H9 (cell line): ENCODE measurements at regions not wholly inside any gene's neighbourhood (a gene's known extent, or its start where the extent isn't known, plus 50 kb on each side); places are given as distances from the start of the nearest gene placed in this dataset.
"Not testable (repeated sequence)": the region's sequence is repeated elsewhere in the genome, so short reads cannot be mapped to it uniquely, and the experiment has no call there.

ENCODE experiments used
- DNase-seq: peaks from one replicate; pipeline ENCODE4 v3.0.0-alpha.2; 2017
- H2AFZ ChIP-seq: one replicate; pipeline ENCODE4 v1.6.1; 2013; ENCODE audit warnings: mild to moderate bottlenecking, low read length, control low read depth, moderate library complexity
- H2AK5ac ChIP-seq: 2 replicates; pipeline ENCODE4 v1.6.1; 2013; ENCODE audit warnings: low read length, control low read depth, mixed read lengths; ENCODE audit not compliant: insufficient read length
- H2BK120ac ChIP-seq: one replicate; pipeline ENCODE4 v1.6.1; 2013; ENCODE audit warnings: low read depth, mild to moderate bottlenecking, low read length, control low read depth, inconsistent platforms; ENCODE audit not compliant: poor library complexity, severe bottlenecking
- H2BK12ac ChIP-seq: 2 replicates; pipeline ENCODE4 v1.6.1; 2013; ENCODE audit warnings: low read length, control low read depth, mixed read lengths, low read depth; ENCODE audit not compliant: insufficient read length
- H2BK15ac ChIP-seq: 2 replicates; pipeline ENCODE4 v1.6.1; 2013; ENCODE audit warnings: low read depth, low read length, control low read depth
- H2BK20ac ChIP-seq: one replicate; pipeline ENCODE4 v1.6.1; 2013; ENCODE audit warnings: low read depth, mild to moderate bottlenecking, low read length, control low read depth, inconsistent platforms; ENCODE audit not compliant: poor library complexity, severe bottlenecking
- H2BK5ac ChIP-seq: 2 replicates; pipeline ENCODE4 v1.6.1; 2013; ENCODE audit warnings: low read length, control low read depth, mixed read lengths; ENCODE audit not compliant: insufficient read length
- H3K14ac ChIP-seq: 2 replicates; pipeline ENCODE4 v1.6.1; 2013; ENCODE audit warnings: low read length, control low read depth; ENCODE audit not compliant: insufficient read depth
- H3K18ac ChIP-seq: 2 replicates; pipeline ENCODE4 v1.6.1; 2013; ENCODE audit warnings: low read depth, mild to moderate bottlenecking, mixed read lengths, low read length, control low read depth; ENCODE audit not compliant: insufficient read length
- H3K23ac ChIP-seq: 2 replicates; pipeline ENCODE4 v1.6.1; 2013; ENCODE audit warnings: low read length, control low read depth, mixed read lengths, low read depth; ENCODE audit not compliant: insufficient read length
- H3K23me2 ChIP-seq: 2 replicates; pipeline ENCODE4 v1.6.1; 2013; ENCODE audit warnings: low read depth, mild to moderate bottlenecking, mixed read lengths, low read length, control low read depth; ENCODE audit not compliant: insufficient read length, poor library complexity, severe bottlenecking
- H3K27ac ChIP-seq: 2 replicates; pipeline ENCODE4 v1.5.1; 2013; ENCODE audit warnings: low read length, control low read depth, mixed read lengths, low read depth; ENCODE audit not compliant: insufficient read length
- H3K27me3 ChIP-seq: 2 replicates; pipeline ENCODE4 v1.6.1; 2013; ENCODE audit warnings: low read length, control low read depth, inconsistent platforms; ENCODE audit not compliant: insufficient read depth
- H3K4ac ChIP-seq: 2 replicates; pipeline ENCODE4 v1.6.1; 2013; ENCODE audit warnings: low read depth, mild to moderate bottlenecking, control low read depth, inconsistent platforms, low read length, moderate library complexity
- H3K4me1 ChIP-seq: 2 replicates; pipeline ENCODE4 v1.6.1; 2013; ENCODE audit warnings: low read length, control low read depth, inconsistent platforms; ENCODE audit not compliant: insufficient read depth
- H3K4me2 ChIP-seq: 2 replicates; pipeline ENCODE4 v1.6.1; 2013; ENCODE audit warnings: low read length, control low read depth, mixed read lengths; ENCODE audit not compliant: insufficient read length, insufficient read depth
- H3K56ac ChIP-seq: 2 replicates; pipeline ENCODE4 v1.6.1; 2013; ENCODE audit warnings: low read depth, mild to moderate bottlenecking, mixed read lengths, low read length, control low read depth; ENCODE audit not compliant: insufficient read length
- H3K79me1 ChIP-seq: 2 replicates; pipeline ENCODE4 v1.6.1; 2013; ENCODE audit warnings: low read depth, mild to moderate bottlenecking, moderate library complexity, low read length, control low read depth, inconsistent platforms; ENCODE audit not compliant: insufficient read depth, poor library complexity, severe bottlenecking
- H3K79me2 ChIP-seq: 2 replicates; pipeline ENCODE4 v1.6.1; 2013; ENCODE audit warnings: low read length, control low read depth, inconsistent platforms; ENCODE audit not compliant: insufficient read depth
- H3K9ac ChIP-seq: 2 replicates; pipeline ENCODE4 v1.6.1; 2013; ENCODE audit warnings: low read length, control low read depth, mixed read lengths; ENCODE audit not compliant: insufficient read length; ENCODE audit errors: extremely low read depth
- H3K9me3 ChIP-seq: one replicate; pipeline ENCODE4 v1.6.1; 2013; ENCODE audit warnings: low read depth, low read length, inconsistent platforms; ENCODE audit not compliant: control insufficient read depth
- H3T11ph ChIP-seq: one replicate; pipeline ENCODE4 v1.6.1; 2013; ENCODE audit warnings: mild to moderate bottlenecking, low read length, control low read depth, inconsistent platforms
- H4K20me1 ChIP-seq: one replicate; pipeline ENCODE4 v1.6.1; 2013; ENCODE audit not compliant: control insufficient read depth, insufficient read length, insufficient read depth
- H4K5ac ChIP-seq: 2 replicates; pipeline ENCODE4 v1.6.1; 2013; ENCODE audit warnings: low read depth, mild to moderate bottlenecking, mixed read lengths, low read length, control low read depth; ENCODE audit not compliant: insufficient read length
- H4K8ac ChIP-seq: replicated peaks from 2 replicates; pipeline ENCODE4 v1.6.1; 2013; ENCODE audit warnings: low read length, control low read depth, mixed read lengths, low read depth; ENCODE audit not compliant: insufficient read length
- H4K91ac ChIP-seq: 2 replicates; pipeline ENCODE4 v1.6.1; 2013; ENCODE audit warnings: low read depth, mild to moderate bottlenecking, moderate library complexity, mixed read lengths, low read length, control low read depth; ENCODE audit not compliant: insufficient read length
- H3K27ac Mint-ChIP-seq, 3 experiments: 2 replicates in 2 of 3; 3 replicates in 1 of 3; pipeline ENCODE4 v1.8.0; 2020 to 2021; ENCODE audit warnings: mixed read lengths in 3 of 3, mild to moderate bottlenecking in 1 of 3, moderate library complexity in 1 of 3
- H3K27me3 Mint-ChIP-seq: 2 replicates; pipeline ENCODE4 v1.8.0; 2021; ENCODE audit warnings: low read depth, mild to moderate bottlenecking, moderate library complexity, mixed read lengths
- H3K36me3 Mint-ChIP-seq, 3 experiments: 2 replicates in 2 of 3; 3 replicates in 1 of 3; pipeline ENCODE4 v1.8.0; 2020 to 2021; ENCODE audit warnings: low read depth in 3 of 3, mixed read lengths in 3 of 3; ENCODE audit not compliant: insufficient read depth in 1 of 3
- H3K4me1 Mint-ChIP-seq, 2 experiments: 2 replicates each; pipeline ENCODE4 v1.8.0; 2020; ENCODE audit warnings: mixed read lengths in 2 of 2
- H3K4me3 Mint-ChIP-seq, 2 experiments: 2 replicates in 1 of 2; 3 replicates in 1 of 2; pipeline ENCODE4 v1.8.0; 2020 to 2021; ENCODE audit warnings: mild to moderate bottlenecking in 2 of 2, mixed read lengths in 2 of 2, moderate library complexity in 1 of 2
- H3K9me3 Mint-ChIP-seq, 2 experiments: 2 replicates in 1 of 2; 3 replicates in 1 of 2; pipeline ENCODE4 v1.8.0; 2020; ENCODE audit warnings: mild to moderate bottlenecking in 2 of 2, mixed read lengths in 2 of 2, moderate library complexity in 1 of 2
- WGBS: extraction: QIAGEN DNeasy Blood & Tissue Kit; methylation state at CpG from one replicate; pipeline ENCODE4 v1.1.7; 2013; ENCODE audit warnings: missing lambda C conversion rate, low lambda C conversion rate, mixed read lengths; ENCODE audit not compliant: insufficient read length; ENCODE audit errors: extremely low coverage; 5-methylcytosine and 5-hydroxymethylcytosine counted together

- not testable (repeated sequence) for H2AK5ac ChIP-seq, H2BK20ac ChIP-seq, H3K79me1 ChIP-seq, H3K23me2 ChIP-seq, H2BK120ac ChIP-seq, H3K36me3 Mint-ChIP-seq, H3K27ac ChIP-seq, H3T11ph ChIP-seq, H3K9ac ChIP-seq, H3K56ac ChIP-seq, H3K4ac ChIP-seq, H3K4me1 Mint-ChIP-seq, H3K4me2 ChIP-seq, H4K91ac ChIP-seq, H4K5ac ChIP-seq, H3K14ac ChIP-seq, H3K4me3 Mint-ChIP-seq, H3K4me1 ChIP-seq, H2BK12ac ChIP-seq, H3K23ac ChIP-seq, H2BK5ac ChIP-seq, H2BK15ac ChIP-seq, H4K20me1 ChIP-seq, H2AFZ ChIP-seq, H3K9me3 ChIP-seq, H4K8ac ChIP-seq, DNase-seq, H3K27ac Mint-ChIP-seq, H3K27me3 ChIP-seq, H3K27me3 Mint-ChIP-seq, H3K18ac ChIP-seq, H3K79me2 ChIP-seq
- WGBS, result no CpG with 5 or more reads among the region's 3 CpGs
- H3K9me3 Mint-ChIP-seq, result peaks cover 8 to 14% of the 10 kb centered on the region in 2 experiments; a peak in 4 of 5 replicates
Observed at GRCh38 chr1:173327987-173328386, 120.9 kb upstream of the TNFSF4 start.
